Trophoblast cell (in vitro differentiated cells and primary cell): ENCODE measurements at regions not wholly inside any gene's neighbourhood (a gene's known extent, or its start where the extent isn't known, plus 50 kb on each side); places are given as distances from the start of the nearest gene placed in this dataset.

Experiments used
- DNase-seq, 2 donors: peaks; one replicate each; pipeline ENCODE4 v3.0.0-alpha.2; 2016
- H2AFZ ChIP-seq: 2 replicates; pipeline ENCODE4 v1.6.1; 2013; ENCODE audit warnings: low read length, moderate library complexity, mild to moderate bottlenecking; ENCODE audit not compliant: insufficient read depth, poor library complexity
- H2AK5ac ChIP-seq: 2 replicates; pipeline ENCODE4 v1.6.1; 2013; ENCODE audit warnings: mild to moderate bottlenecking, low read length
- H2BK120ac ChIP-seq: 2 replicates; pipeline ENCODE4 v1.6.1; 2013; ENCODE audit warnings: low read length, mild to moderate bottlenecking, moderate library complexity; ENCODE audit not compliant: insufficient read depth, poor library complexity
- H2BK12ac ChIP-seq: 2 replicates; pipeline ENCODE4 v1.6.1; 2013; ENCODE audit warnings: mild to moderate bottlenecking, low read length, moderate library complexity
- H2BK5ac ChIP-seq: 2 replicates; pipeline ENCODE4 v1.6.1; 2013; ENCODE audit warnings: low read length, low read depth, moderate library complexity, mild to moderate bottlenecking; ENCODE audit not compliant: poor library complexity
- H3K14ac ChIP-seq: 2 replicates; pipeline ENCODE4 v1.6.1; 2013; ENCODE audit warnings: mild to moderate bottlenecking, low read length
- H3K18ac ChIP-seq: 2 replicates; pipeline ENCODE4 v1.6.1; 2013; ENCODE audit warnings: mild to moderate bottlenecking, low read length
- H3K23ac ChIP-seq: 2 replicates; pipeline ENCODE4 v1.6.1; 2013; ENCODE audit warnings: low read length
- H3K27ac ChIP-seq: 2 replicates; pipeline ENCODE4 v1.5.1; 2013; ENCODE audit warnings: low read depth, mild to moderate bottlenecking, inconsistent platforms, low read length, moderate library complexity
- H3K27me3 ChIP-seq: 2 replicates; pipeline ENCODE4 v1.6.1; 2013; ENCODE audit warnings: inconsistent platforms, mild to moderate bottlenecking, low read length, moderate library complexity; ENCODE audit not compliant: insufficient read depth
- H3K36me3 ChIP-seq, 2 experiments: 1 replicate in 1 of 2; 2 replicates in 1 of 2; pipeline ENCODE4 v1.6.1; 2013; ENCODE audit warnings: low read length in 2 of 2, mild to moderate bottlenecking in 2 of 2, moderate library complexity in 1 of 2; ENCODE audit not compliant: insufficient read depth in 2 of 2, control insufficient read depth in 1 of 2
- H3K4ac ChIP-seq: 2 replicates; pipeline ENCODE4 v1.6.1; 2013; ENCODE audit warnings: low read depth, mild to moderate bottlenecking, low read length, moderate library complexity
- H3K4me1 ChIP-seq, 2 experiments: 1 replicate in 1 of 2; 2 replicates in 1 of 2; pipeline ENCODE4 v1.6.1; 2013; ENCODE audit warnings: low read length in 2 of 2, mild to moderate bottlenecking in 2 of 2, moderate library complexity in 1 of 2; ENCODE audit not compliant: insufficient read depth in 2 of 2, control insufficient read depth in 1 of 2
- H3K4me2 ChIP-seq: 2 replicates; pipeline ENCODE4 v1.6.1; 2013; ENCODE audit warnings: inconsistent platforms, mild to moderate bottlenecking, low read length, moderate library complexity
- H3K4me3 ChIP-seq: 2 replicates; pipeline ENCODE4 v1.5.1; 2013; ENCODE audit warnings: mild to moderate bottlenecking, low read depth, low read length, inconsistent platforms
- H3K79me1 ChIP-seq: one replicate; pipeline ENCODE4 v1.6.1; 2013; ENCODE audit warnings: low read length
- H3K79me2 ChIP-seq: 2 replicates; pipeline ENCODE4 v1.6.1; 2013; ENCODE audit warnings: low read length, mild to moderate bottlenecking; ENCODE audit not compliant: control insufficient read depth, insufficient read depth, poor library complexity
- H3K9ac ChIP-seq: 2 replicates; pipeline ENCODE4 v1.6.1; 2013; ENCODE audit warnings: mild to moderate bottlenecking, low read length
- H3K9me3 ChIP-seq: 2 replicates; pipeline ENCODE4 v1.6.1; 2013; ENCODE audit warnings: low read depth, mild to moderate bottlenecking, control low read depth, inconsistent platforms, low read length; ENCODE audit not compliant: insufficient read depth
- H4K12ac ChIP-seq: 2 replicates; pipeline ENCODE4 v1.6.1; 2013; ENCODE audit warnings: low read depth, mild to moderate bottlenecking, low read length, moderate library complexity
- H4K8ac ChIP-seq: 2 replicates; pipeline ENCODE4 v1.6.1; 2013; ENCODE audit warnings: low read depth, mild to moderate bottlenecking, low read length, moderate library complexity
- H4K91ac ChIP-seq: one replicate; pipeline ENCODE4 v1.6.1; 2013; ENCODE audit warnings: low read depth, mild to moderate bottlenecking, low read length, moderate library complexity
- whole genome bisulfite sequencing: extraction: QIAGEN DNeasy Blood & Tissue Kit; methylation state at CpG from one replicate; pipeline ENCODE4 v1.1.7; 2013; ENCODE audit warnings: missing lambda C conversion rate; ENCODE audit not compliant: insufficient read length, insufficient coverage; ENCODE audit errors: extremely low coverage; 5-methylcytosine and 5-hydroxymethylcytosine counted together

DNA sequence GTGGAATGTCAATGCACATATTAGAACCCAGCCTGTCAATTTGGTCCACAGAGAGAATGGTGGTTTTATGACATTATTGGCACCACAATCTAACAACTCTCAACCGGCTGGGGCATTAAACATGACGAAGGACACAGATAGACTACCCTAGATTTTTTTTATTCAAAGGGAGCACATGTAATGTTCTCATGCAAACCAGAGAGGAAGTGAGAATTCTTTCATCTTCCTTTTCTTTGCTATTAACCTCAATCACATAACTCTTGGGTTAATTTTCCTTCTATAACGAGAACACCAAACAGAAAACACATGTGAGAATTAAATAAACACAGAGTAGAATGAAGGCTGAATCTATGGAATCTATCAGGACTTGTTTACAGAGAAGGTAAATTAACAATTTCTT lies 94.9 kb upstream of the TNC start:
- H4K91ac ChIP-seq, result no peak overlapping the region
- no peaks in the 10 kb centered on the region for H3K27me3 ChIP-seq
- no peak overlapping the region for H3K4ac ChIP-seq
- no peaks in the 10 kb centered on the region for H3K79me2 ChIP-seq
- peaks cover 10% of the 10 kb centered on the region for H3K79me1 ChIP-seq
- no peak overlapping the region for H2AK5ac ChIP-seq
- DNase-seq, result no peak
- no peak overlapping the region for H4K8ac ChIP-seq
- no peak overlapping the region for H3K9ac ChIP-seq
- H3K18ac ChIP-seq, result no peak overlapping the region
- no peak overlapping the region for H4K12ac ChIP-seq
- no peak overlapping the region for H3K4me3 ChIP-seq
- H2BK120ac ChIP-seq, result no peak overlapping the region
- H2BK12ac ChIP-seq, result no peak overlapping the region
- H3K4me2 ChIP-seq, result no peak overlapping the region
- no peaks in the 10 kb centered on the region for H3K36me3 ChIP-seq
- H3K27ac ChIP-seq, result no peak overlapping the region
- no peak overlapping the region for H2AFZ ChIP-seq
- no CpG with 5 or more reads among the region's 3 CpGs for WGBS
- no peak overlapping the region for H2BK5ac ChIP-seq
- peaks cover 0 to 3% of the 10 kb centered on the region in 2 experiments for H3K4me1 ChIP-seq
- H3K23ac ChIP-seq, result no peak overlapping the region
- no peak overlapping the region for H3K14ac ChIP-seq
- H3K9me3 ChIP-seq, result no peaks in the 10 kb centered on the region

DNA sequence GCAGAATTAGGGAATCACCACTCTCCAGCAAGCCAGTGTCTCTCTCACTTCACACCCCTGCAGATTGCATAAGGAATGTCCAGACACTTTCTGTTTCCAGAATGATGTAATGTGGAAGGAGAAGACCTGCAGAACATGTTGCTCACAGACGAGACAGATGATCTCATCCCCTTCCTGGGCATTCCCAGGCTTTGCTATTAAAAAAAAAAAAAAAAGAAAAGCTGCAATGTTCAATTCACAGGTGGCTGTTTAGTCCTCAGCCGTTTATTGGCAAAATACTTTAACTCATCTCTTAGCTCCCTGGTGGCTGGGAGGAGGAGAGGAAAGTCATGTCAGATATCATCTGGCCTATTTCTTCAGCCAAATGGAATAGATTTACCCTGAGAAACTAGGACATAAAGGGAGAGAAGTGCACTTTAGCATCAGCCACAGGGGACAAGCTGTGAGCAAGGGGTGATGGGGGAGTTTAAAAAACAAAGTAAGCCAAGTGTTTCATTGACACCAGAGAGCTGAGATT lies 95.9 kb upstream of the TNC start:
- Histone ChIP-seq H2BK12ac (no peak overlapping the region), H3K27me3 (no peaks in the 10 kb centered on the region), H3K4me2 (peak overlapping the region; percentile 45), H2BK5ac (peak overlapping the region; percentile 4), H2AK5ac (no peak overlapping the region), H4K12ac (no peak overlapping the region), H3K4me1 (peaks cover 0 to 3% of the 10 kb centered on the region in 2 experiments), H3K27ac (peak overlapping the region; percentile 50), H3K9ac (no peak overlapping the region), H3K9me3 (no peaks in the 10 kb centered on the region), H3K79me1 (peaks cover 10% of the 10 kb centered on the region), H3K36me3 (no peaks in the 10 kb centered on the region), H3K4ac (no peak overlapping the region), H3K23ac (no peak overlapping the region), H4K8ac (no peak overlapping the region), H3K4me3 (no peak overlapping the region), H2BK120ac (no peak overlapping the region), H4K91ac (peak overlapping the region; percentile 4), H3K18ac (no peak overlapping the region), H3K14ac (no peak overlapping the region), H2AFZ (no peak overlapping the region), H3K79me2 (no peaks in the 10 kb centered on the region)
- WGBS, result no CpG with 5 or more reads among the region's 2 CpGs
- DNase-seq, result peak; percentile 62 to 84

DNA sequence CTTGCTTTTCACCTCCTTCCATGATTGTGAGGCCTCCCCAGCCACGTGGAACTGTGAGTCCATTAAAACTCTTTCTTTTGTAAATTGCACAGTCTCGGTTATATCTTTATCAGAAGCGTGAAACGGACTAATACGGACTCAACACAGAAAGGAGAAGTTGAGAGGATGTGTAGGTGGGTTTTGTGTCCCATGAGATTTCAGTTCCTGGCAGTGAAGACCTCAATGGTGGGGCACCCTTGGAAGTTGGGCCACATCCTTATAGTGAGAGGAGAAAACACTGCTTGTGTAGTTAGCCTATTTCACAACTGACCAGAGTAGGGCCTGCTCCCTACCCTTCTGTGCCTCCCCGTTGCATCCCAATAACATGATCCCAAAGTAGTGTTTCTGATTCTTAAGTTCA lies 98.9 kb upstream of the TNC start:
- H3K36me3 ChIP-seq, result no peaks in the 10 kb centered on the region
- H3K4me3 ChIP-seq, result no peak overlapping the region
- H2BK120ac ChIP-seq, result no peak overlapping the region
- H3K9me3 ChIP-seq, result no peaks in the 10 kb centered on the region
- no peak overlapping the region for H2AFZ ChIP-seq
- no peak overlapping the region for H3K18ac ChIP-seq
- H2BK5ac ChIP-seq, result peak overlapping the region; percentile 13
- H4K12ac ChIP-seq, result no peak overlapping the region
- no peak overlapping the region for H3K23ac ChIP-seq
- H3K9ac ChIP-seq, result no peak overlapping the region
- H3K14ac ChIP-seq, result no peak overlapping the region
- H2AK5ac ChIP-seq, result no peak overlapping the region
- no peak overlapping the region for H2BK12ac ChIP-seq
- no peaks in the 10 kb centered on the region for H3K79me2 ChIP-seq
- H3K4ac ChIP-seq, result no peak overlapping the region
- no CpG with 5 or more reads among the region's 6 CpGs for WGBS
- no peak overlapping the region for H3K27ac ChIP-seq
- no peak for DNase-seq
- no peak overlapping the region for H4K8ac ChIP-seq
- peaks cover 0 to 3% of the 10 kb centered on the region in 2 experiments for H3K4me1 ChIP-seq
- H3K27me3 ChIP-seq, result no peaks in the 10 kb centered on the region
- H3K4me2 ChIP-seq, result no peak overlapping the region
- peaks cover 6% of the 10 kb centered on the region for H3K79me1 ChIP-seq
- no peak overlapping the region for H4K91ac ChIP-seq

DNA sequence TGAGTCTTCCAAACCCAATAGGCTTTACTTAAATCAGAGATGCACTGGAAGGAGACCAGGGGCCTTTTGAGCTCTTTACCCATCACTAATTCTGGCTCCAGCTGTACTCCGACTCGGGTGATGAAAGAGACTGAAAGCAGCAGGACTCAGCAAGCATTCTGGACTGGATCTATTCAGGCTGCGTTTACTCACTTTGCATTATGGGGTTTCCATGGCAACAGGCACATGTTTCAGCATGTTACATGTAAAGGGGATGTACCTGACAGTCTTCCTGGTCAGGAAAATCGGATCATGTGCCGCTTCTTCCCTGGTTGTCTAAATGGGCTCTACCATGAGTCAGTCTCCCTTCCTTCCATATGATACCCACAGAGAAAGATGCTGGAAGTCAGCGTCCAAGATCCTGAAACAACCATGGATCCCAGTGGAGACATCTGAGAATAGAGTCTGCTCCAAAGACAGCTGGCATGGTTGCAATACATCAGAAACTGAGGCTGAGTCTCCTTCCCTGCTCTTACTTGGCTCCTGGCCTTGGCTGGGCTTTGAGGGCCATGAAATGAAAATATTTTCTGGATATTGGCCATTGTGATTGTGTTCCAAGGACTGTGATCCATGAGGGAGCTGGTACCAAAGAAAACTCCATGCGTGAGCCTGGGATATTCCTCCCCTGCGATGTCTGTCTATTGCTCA lies 102.5 kb upstream of the TNC start:
- DNase-seq, result no peak
- H2AK5ac ChIP-seq, result no peak overlapping the region
- no peak overlapping the region for H2AFZ ChIP-seq
- no peaks in the 10 kb centered on the region for H3K4me1 ChIP-seq
- H3K14ac ChIP-seq, result no peak overlapping the region
- H2BK12ac ChIP-seq, result no peak overlapping the region
- H2BK120ac ChIP-seq, result no peak overlapping the region
- H3K27me3 ChIP-seq, result no peaks in the 10 kb centered on the region
- H4K91ac ChIP-seq, result no peak overlapping the region
- H3K79me1 ChIP-seq, result no peaks in the 10 kb centered on the region
- H3K36me3 ChIP-seq, result no peaks in the 10 kb centered on the region
- no peaks in the 10 kb centered on the region for H3K9me3 ChIP-seq
- H3K18ac ChIP-seq, result no peak overlapping the region
- no peak overlapping the region for H3K4me2 ChIP-seq
- no peak overlapping the region for H3K4me3 ChIP-seq
- no peak overlapping the region for H2BK5ac ChIP-seq
- no peak overlapping the region for H3K23ac ChIP-seq
- no peak overlapping the region for H4K12ac ChIP-seq
- no peak overlapping the region for H4K8ac ChIP-seq
- WGBS, result no CpG with 5 or more reads among the region's 8 CpGs
- no peak overlapping the region for H3K4ac ChIP-seq
- H3K79me2 ChIP-seq, result no peaks in the 10 kb centered on the region
- no peak overlapping the region for H3K27ac ChIP-seq
- H3K9ac ChIP-seq, result no peak overlapping the region
